Caco-2 (cell line): ENCODE measurements at regions not wholly inside any gene's neighbourhood (a gene's known extent, or its start where the extent isn't known, plus 50 kb on each side); places are given as distances from the start of the nearest gene placed in this dataset.

Experiments
- BruUV-seq: library from RNA; stranded (reverse); fragments of 400-500 nt; replicated peaks from 2 replicates; lab custom pipeline; 2021; lab: Mats Ljungman, UMichigan
- CTCF ChIA-PET: fragments of 300-600 bp; sonication (Branson Sonifier 250); formaldehyde crosslinking; loops from one replicate; lab custom pipeline; 2022; ENCODE audit warnings: antibody characterized with exemption; lab: Charles Lee
- POLR2A ChIA-PET: fragments of 300-600 bp; sonication (Branson Sonifier 250); formaldehyde crosslinking; loops from one replicate; lab custom pipeline; 2022; ENCODE audit warnings: antibody characterized with exemption; lab: Charles Lee
- DNase-seq, 2 experiments: peaks; one replicate each; pipeline versions ENCODE4 v3.0.0 to v3.0.0-alpha.2; 2020 to 2022
- H3K27me3 ChIP-seq: replicated peaks from 2 replicates; pipeline ENCODE4 v1.6.0; 2011; ENCODE audit warnings: low read length; ENCODE audit not compliant: control insufficient read depth, insufficient read depth
- H3K36me3 ChIP-seq: 2 replicates; pipeline ENCODE4 v1.5.1; 2011; ENCODE audit warnings: low read length; ENCODE audit not compliant: control insufficient read depth, insufficient read depth
- H3K4me1 ChIP-seq: fragments of 250-450 bp; sonication (Bioruptor Pico); 2 replicates; pipeline ENCODE4 v1.5.1; 2020; ENCODE audit warnings: mild to moderate bottlenecking
- H3K4me3 ChIP-seq: 2 replicates; pipeline ENCODE4 v1.5.1; 2011; ENCODE audit warnings: low read depth, mild to moderate bottlenecking, control low read depth, low read length
- H3K9me3 ChIP-seq: fragments of 250-450 bp; sonication (Bioruptor Pico); 2 replicates; pipeline ENCODE4 v1.5.1; 2020; ENCODE audit warnings: mild to moderate bottlenecking, moderate library complexity
- H3K27ac Mint-ChIP-seq: one replicate; pipeline ENCODE4 v1.8.0; 2022; ENCODE audit warnings: mixed read lengths; ENCODE audit not compliant: unreplicated experiment
- H3K27me3 Mint-ChIP-seq: one replicate; pipeline ENCODE4 v1.8.0; 2022; ENCODE audit warnings: mixed read lengths; ENCODE audit not compliant: insufficient read depth, unreplicated experiment
- H3K36me3 Mint-ChIP-seq: one replicate; pipeline ENCODE4 v1.8.0; 2022; ENCODE audit warnings: mild to moderate bottlenecking, mixed read lengths; ENCODE audit not compliant: insufficient read depth, unreplicated experiment
- H3K4me1 Mint-ChIP-seq: one replicate; pipeline ENCODE4 v1.8.0; 2022; ENCODE audit warnings: low read depth, mixed read lengths; ENCODE audit not compliant: unreplicated experiment
- H3K4me3 Mint-ChIP-seq: one replicate; pipeline ENCODE4 v1.8.0; 2022; ENCODE audit warnings: mild to moderate bottlenecking, moderate library complexity, mixed read lengths; ENCODE audit not compliant: unreplicated experiment
- H3K9me3 Mint-ChIP-seq: one replicate; pipeline ENCODE4 v1.8.0; 2022; ENCODE audit warnings: mixed read lengths; ENCODE audit not compliant: unreplicated experiment
- intact Hi-C: fragments of 100-400 bp; cut with micrococcal nuclease; formaldehyde crosslinking; loops from one replicate; pipeline ENCODE4 v1.10.0; 2022; ENCODE audit not compliant: unreplicated experiment
- TF ChIP-seq, protein P1 (sequence below), 2 experiments: fragments of 200-600 bp in 1 of 2; IDR thresholded peaks; 1 replicate in 1 of 2; 2 replicates in 1 of 2; pipeline versions ENCODE4 v1.5.1 to v1.8.0; 2011 to 2022; ENCODE audit warnings: antibody characterized with exemption in 1 of 2, control low read depth in 1 of 2, inconsistent platforms in 1 of 2, low read depth in 1 of 2, low read length in 1 of 2, mild to moderate bottlenecking in 1 of 2, moderate library complexity in 1 of 2; ENCODE audit not compliant: insufficient read depth in 1 of 2, severe bottlenecking in 1 of 2, unreplicated experiment in 1 of 2

DNA sequence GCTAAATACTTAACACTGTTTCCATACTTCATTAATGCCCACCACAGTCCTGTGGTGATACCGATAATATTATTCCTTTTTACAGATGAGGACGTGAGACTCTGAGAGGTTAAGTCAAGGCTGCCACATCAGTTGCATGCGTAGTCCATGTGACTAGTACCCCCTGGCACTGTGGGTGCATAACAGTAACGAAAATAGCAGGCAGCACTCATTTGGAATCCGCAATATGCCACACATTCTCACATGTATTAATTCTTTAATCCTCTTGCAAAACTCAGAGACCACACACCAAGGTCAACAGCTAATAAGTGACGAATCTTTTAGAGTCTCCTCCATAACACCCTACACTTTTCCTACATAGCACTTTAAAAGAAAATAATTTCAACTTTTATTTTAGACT lies 99.5 kb upstream of the HABP2 start:
- Mint-ChIP-seq H3K9me3 (peaks cover 9% of the 10 kb centered on the region), H3K27me3 (peaks cover 3% of the 10 kb centered on the region), H3K36me3 (no peaks in the 10 kb centered on the region), H3K4me1 (no peaks in the 10 kb centered on the region), H3K27ac (no peak overlapping the region), H3K4me3 (no peak overlapping the region)
- H3K27me3 ChIP-seq: no peaks in the 10 kb centered on the region
- no peaks in the 10 kb centered on the region for H3K36me3 ChIP-seq
- no peak overlapping the region for H3K4me3 ChIP-seq
- DNase-seq: no peak
- H3K4me1 ChIP-seq: peaks cover 14% of the 10 kb centered on the region
- ChIA-PET POLR2A (no interaction called here), CTCF (no interaction called here)
- no TSS peak for BruUV-seq
- no peaks in the 10 kb centered on the region for H3K9me3 ChIP-seq
- TF ChIP-seq, protein P1, sequence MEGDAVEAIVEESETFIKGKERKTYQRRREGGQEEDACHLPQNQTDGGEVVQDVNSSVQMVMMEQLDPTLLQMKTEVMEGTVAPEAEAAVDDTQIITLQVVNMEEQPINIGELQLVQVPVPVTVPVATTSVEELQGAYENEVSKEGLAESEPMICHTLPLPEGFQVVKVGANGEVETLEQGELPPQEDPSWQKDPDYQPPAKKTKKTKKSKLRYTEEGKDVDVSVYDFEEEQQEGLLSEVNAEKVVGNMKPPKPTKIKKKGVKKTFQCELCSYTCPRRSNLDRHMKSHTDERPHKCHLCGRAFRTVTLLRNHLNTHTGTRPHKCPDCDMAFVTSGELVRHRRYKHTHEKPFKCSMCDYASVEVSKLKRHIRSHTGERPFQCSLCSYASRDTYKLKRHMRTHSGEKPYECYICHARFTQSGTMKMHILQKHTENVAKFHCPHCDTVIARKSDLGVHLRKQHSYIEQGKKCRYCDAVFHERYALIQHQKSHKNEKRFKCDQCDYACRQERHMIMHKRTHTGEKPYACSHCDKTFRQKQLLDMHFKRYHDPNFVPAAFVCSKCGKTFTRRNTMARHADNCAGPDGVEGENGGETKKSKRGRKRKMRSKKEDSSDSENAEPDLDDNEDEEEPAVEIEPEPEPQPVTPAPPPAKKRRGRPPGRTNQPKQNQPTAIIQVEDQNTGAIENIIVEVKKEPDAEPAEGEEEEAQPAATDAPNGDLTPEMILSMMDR (IDR thresholded peaks at IDR 0.05; ENCODE audit: insufficient read depth in 1 of 2, low read depth in 1 of 2, low read length in 1 of 2, severe bottlenecking in 1 of 2, unreplicated experiment in 1 of 2): no peak
- intact Hi-C loops: no loop called here

DNA sequence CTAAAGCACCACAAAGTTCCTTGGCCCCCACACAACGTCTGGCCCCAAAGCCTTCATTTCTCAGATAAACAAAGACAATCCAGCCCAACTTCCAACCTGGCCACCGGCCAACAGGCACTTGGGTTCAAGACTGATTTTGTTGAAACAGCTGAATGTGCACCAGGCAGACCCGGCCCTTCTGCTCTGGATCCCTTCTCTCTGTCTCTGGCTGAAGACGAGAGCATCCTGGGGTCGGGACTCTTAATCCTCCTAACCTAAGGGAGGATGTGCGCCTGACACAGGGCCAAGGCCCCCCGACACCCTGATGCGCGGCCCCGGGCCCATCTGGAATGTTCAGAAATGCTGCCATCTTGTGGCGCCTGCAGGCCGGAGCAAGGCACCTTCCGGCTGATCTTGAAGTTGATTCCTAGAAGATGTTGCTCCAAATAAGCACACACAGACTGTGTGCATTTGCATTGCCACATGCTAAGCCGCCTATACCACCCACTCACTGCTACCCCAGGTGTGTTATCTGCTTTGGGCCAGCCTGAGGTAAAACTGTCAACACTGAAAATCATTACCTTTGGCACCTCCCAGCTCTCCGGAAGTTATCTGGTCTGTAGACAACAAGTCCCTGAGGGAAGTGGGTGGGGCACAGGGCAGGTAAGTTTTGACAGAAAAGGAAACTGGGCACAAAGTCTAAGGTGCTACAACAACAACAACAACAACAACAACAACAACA lies 98.4 kb upstream of the HABP2 start:
- no peak overlapping the region for H3K4me3 ChIP-seq
- no peaks in the 10 kb centered on the region for H3K9me3 ChIP-seq
- DNase-seq: peak; percentile 53 to 58
- Mint-ChIP-seq H3K4me1 (no peaks in the 10 kb centered on the region), H3K27me3 (peaks cover 3% of the 10 kb centered on the region), H3K4me3 (no peak overlapping the region), H3K9me3 (peaks cover 9% of the 10 kb centered on the region), H3K27ac (no peak overlapping the region), H3K36me3 (no peaks in the 10 kb centered on the region)
- ChIA-PET CTCF (interaction anchor here (0.6 kb wide), 1 partner anchor 66 kb away, joined by 3 read pairs; no protein-coding TSS in a partner anchor), POLR2A (no interaction called here)
- H3K27me3 ChIP-seq: no peaks in the 10 kb centered on the region
- BruUV-seq: no TSS peak
- TF ChIP-seq, protein P1 (IDR thresholded peaks at IDR 0.05; ENCODE audit: insufficient read depth in 1 of 2, low read depth in 1 of 2, low read length in 1 of 2, severe bottlenecking in 1 of 2, unreplicated experiment in 1 of 2): peak; percentile 73 to 76
- H3K36me3 ChIP-seq: no peaks in the 10 kb centered on the region
- intact Hi-C loops: loop anchor here (1.0 to 2.0 kb wide), 2 partner anchors 67 to 70 kb away; no protein-coding TSS in a partner anchor
- peaks cover 12% of the 10 kb centered on the region for H3K4me1 ChIP-seq

DNA sequence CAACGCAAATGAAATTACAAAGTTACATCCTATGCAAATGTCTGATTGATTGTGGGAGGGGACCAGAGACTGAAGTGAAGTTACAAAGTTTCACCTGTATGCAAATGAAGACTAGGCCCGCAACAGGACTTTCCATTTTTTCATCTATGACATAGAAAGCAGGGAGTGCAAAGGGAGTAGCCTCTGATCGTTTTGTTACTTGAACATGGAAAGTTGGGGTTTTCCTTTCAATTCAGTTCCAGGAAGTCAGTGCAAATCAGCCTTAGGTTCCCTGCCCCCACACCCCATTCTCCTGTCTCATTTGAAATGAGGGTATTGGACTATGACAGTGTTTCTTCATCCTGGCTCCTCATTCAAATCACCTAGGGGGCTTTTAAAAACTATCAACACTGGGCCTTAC lies 96.9 kb upstream of the HABP2 start:
- CTCF ChIA-PET: no interaction called here
- intact Hi-C loops: loop anchor here (2.0 kb wide), 1 partner anchor 71 kb away; no protein-coding TSS in a partner anchor
- Mint-ChIP-seq H3K36me3 (no peaks in the 10 kb centered on the region), H3K27me3 (peaks cover 3% of the 10 kb centered on the region), H3K4me3 (no peak overlapping the region), H3K9me3 (peaks cover 9% of the 10 kb centered on the region), H3K27ac (no peak overlapping the region), H3K4me1 (peaks cover 11% of the 10 kb centered on the region)
- H3K4me1 ChIP-seq: 0 out of 2 replicates have a peak, but pooled peaks cover 5% of the 10 kb centered on the region
- DNase-seq: no peak
- TF ChIP-seq, protein P1 (IDR thresholded peaks at IDR 0.05; ENCODE audit: insufficient read depth in 1 of 2, low read depth in 1 of 2, low read length in 1 of 2, severe bottlenecking in 1 of 2, unreplicated experiment in 1 of 2): no peak
- H3K4me3 ChIP-seq: no peak overlapping the region
- BruUV-seq: no TSS peak
- POLR2A ChIA-PET: no interaction called here
- H3K27me3 ChIP-seq: no peaks in the 10 kb centered on the region
- no peaks in the 10 kb centered on the region for H3K36me3 ChIP-seq
- no peaks in the 10 kb centered on the region for H3K9me3 ChIP-seq
